GM12874 (cell line): ENCODE measurements at regions not wholly inside any gene's neighbourhood (a gene's known extent, or its start where the extent isn't known, plus 50 kb on each side); places are given as distances from the start of the nearest gene placed in this dataset.

ENCODE experiments used
- TF ChIP-seq, protein P1 (sequence below): IDR thresholded peaks from 2 replicates; pipeline ENCODE4 v1.5.1; 2011; ENCODE audit warnings: low read depth, mild to moderate bottlenecking, control low read depth, low read length, moderate library complexity; ENCODE audit not compliant: insufficient read depth

DNA sequence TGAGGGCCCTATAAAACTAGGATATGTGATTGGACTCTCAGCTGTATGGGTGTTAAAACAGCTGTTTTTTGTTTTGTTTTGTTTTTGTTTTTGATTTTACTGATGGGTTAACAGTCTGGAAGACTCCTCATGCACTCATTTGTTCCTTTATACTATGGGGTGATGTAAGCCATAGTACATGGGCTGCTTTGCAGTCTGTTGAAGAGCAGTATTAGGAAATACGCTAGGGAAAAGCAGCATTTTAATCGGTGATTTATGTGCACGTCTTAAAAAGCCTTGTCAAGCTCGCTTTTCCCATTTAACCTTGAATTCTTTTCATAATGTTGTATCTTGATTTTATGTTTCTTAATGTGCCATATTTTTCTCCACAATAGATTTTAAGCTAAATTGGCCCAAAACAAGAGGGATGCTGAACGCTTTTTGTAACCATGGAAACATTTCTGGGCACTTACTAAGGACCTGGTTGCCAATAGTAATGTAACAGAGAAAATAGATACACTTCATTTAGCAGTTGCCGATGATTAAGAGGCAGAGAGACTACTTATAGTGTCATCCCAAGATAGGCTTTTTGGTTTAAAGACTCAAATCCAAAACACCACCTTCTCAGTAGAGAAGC is 244.0 kb downstream of the SNAPC1 start:
- TF ChIP-seq, protein P1, sequence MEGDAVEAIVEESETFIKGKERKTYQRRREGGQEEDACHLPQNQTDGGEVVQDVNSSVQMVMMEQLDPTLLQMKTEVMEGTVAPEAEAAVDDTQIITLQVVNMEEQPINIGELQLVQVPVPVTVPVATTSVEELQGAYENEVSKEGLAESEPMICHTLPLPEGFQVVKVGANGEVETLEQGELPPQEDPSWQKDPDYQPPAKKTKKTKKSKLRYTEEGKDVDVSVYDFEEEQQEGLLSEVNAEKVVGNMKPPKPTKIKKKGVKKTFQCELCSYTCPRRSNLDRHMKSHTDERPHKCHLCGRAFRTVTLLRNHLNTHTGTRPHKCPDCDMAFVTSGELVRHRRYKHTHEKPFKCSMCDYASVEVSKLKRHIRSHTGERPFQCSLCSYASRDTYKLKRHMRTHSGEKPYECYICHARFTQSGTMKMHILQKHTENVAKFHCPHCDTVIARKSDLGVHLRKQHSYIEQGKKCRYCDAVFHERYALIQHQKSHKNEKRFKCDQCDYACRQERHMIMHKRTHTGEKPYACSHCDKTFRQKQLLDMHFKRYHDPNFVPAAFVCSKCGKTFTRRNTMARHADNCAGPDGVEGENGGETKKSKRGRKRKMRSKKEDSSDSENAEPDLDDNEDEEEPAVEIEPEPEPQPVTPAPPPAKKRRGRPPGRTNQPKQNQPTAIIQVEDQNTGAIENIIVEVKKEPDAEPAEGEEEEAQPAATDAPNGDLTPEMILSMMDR: no peak

GRCh38 chr14:62015243-62015642 is 253.0 kb downstream of the SNAPC1 start:
- TF ChIP-seq, protein P1: no peak

- TF ChIP-seq, protein P1: no peak
These were observed 253.7 kb downstream of the SNAPC1 start for GRCh38 chr14:62015945-62016344.

GRCh38 chr14:62017651-62018230 is 255.5 kb downstream of the SNAPC1 start:
- TF ChIP-seq, protein P1: no peak

GRCh38 chr14:62018606-62019005 is 256.4 kb downstream of the SNAPC1 start:
- TF ChIP-seq, protein P1: no peak

GRCh38 chr14:62027958-62028357 is 265.7 kb downstream of the SNAPC1 start:
- TF ChIP-seq, protein P1: no peak

- TF ChIP-seq, protein P1: no peak
These were observed 267.3 kb downstream of the SNAPC1 start for GRCh38 chr14:62029569-62029924.
